HEK293 (cell line): ENCODE measurements at regions not wholly inside any gene's neighbourhood (a gene's known extent, or its start where the extent isn't known, plus 50 kb on each side); places are given as distances from the start of the nearest gene placed in this dataset.

Source experiments
- AEBP2 ChIP-seq: fragments of 450-650 bp; formaldehyde crosslinking; IDR thresholded peaks from 2 replicates; pipeline ENCODE4 v1.5.1; 2016; ENCODE audit warnings: missing biosample characterization, missing genetic modification characterization, borderline replicate concordance
- BCL6B ChIP-seq: fragments of 450-650 bp; formaldehyde crosslinking; IDR thresholded peaks from 2 replicates; pipeline ENCODE4 v1.5.1; 2017; ENCODE audit warnings: missing biosample characterization, missing genetic modification characterization
- CTCF ChIP-seq: fragments of 450-650 bp; formaldehyde crosslinking; IDR thresholded peaks from 2 replicates; pipeline ENCODE4 v1.5.1; 2016; ENCODE audit warnings: missing biosample characterization, missing genetic modification characterization
- HOXA7 ChIP-seq: sonication (generic); formaldehyde crosslinking; IDR thresholded peaks from 2 replicates; pipeline ENCODE4 v1.8.1; 2022; ENCODE audit warnings: missing genetic modification reagents, borderline replicate concordance
- HOXD13 ChIP-seq: sonication (generic); formaldehyde crosslinking; IDR thresholded peaks from 2 replicates; pipeline ENCODE4 v1.8.0; 2022; ENCODE audit warnings: missing genetic modification reagents, borderline replicate concordance
- KLF10 ChIP-seq: fragments of 450-650 bp; IDR thresholded peaks from 2 replicates; pipeline ENCODE4 v1.5.1; 2018; ENCODE audit warnings: missing biosample characterization, mild to moderate bottlenecking, missing genetic modification characterization
- PATZ1 ChIP-seq: fragments of 450-650 bp; formaldehyde crosslinking; IDR thresholded peaks from 2 replicates; pipeline ENCODE4 v1.5.1; 2016; ENCODE audit warnings: missing biosample characterization, missing genetic modification characterization
- PBX3 ChIP-seq: sonication (generic); formaldehyde crosslinking; IDR thresholded peaks from 2 replicates; pipeline ENCODE4 v1.8.1; 2022; ENCODE audit warnings: mild to moderate bottlenecking, moderate library complexity, missing genetic modification reagents
- REPIN1 ChIP-seq: fragments of 450-650 bp; formaldehyde crosslinking; IDR thresholded peaks from 2 replicates; pipeline ENCODE4 v1.5.1; 2017; ENCODE audit warnings: missing biosample characterization, missing genetic modification characterization, low read depth
- SCRT1 ChIP-seq: fragments of 450-650 bp; formaldehyde crosslinking; IDR thresholded peaks from 2 replicates; pipeline ENCODE4 v1.5.1; 2016; ENCODE audit warnings: missing biosample characterization, missing genetic modification characterization, borderline replicate concordance
- TCF7L2 ChIP-seq: IDR thresholded peaks from 2 replicates; pipeline ENCODE4 v1.6.1; 2011; ENCODE audit warnings: low read depth, mild to moderate bottlenecking, inconsistent platforms, low read length, moderate library complexity, borderline replicate concordance
- TSHZ1 ChIP-seq: fragments of 450-650 bp; formaldehyde crosslinking; IDR thresholded peaks from 2 replicates; pipeline ENCODE4 v1.5.1; 2016; ENCODE audit warnings: missing biosample characterization, missing genetic modification characterization, borderline replicate concordance
- WT1 ChIP-seq: fragments of 450-650 bp; formaldehyde crosslinking; IDR thresholded peaks from 2 replicates; pipeline ENCODE4 v1.5.1; 2016; ENCODE audit warnings: missing biosample characterization, missing genetic modification characterization
- YY2 ChIP-seq: fragments of 450-650 bp; formaldehyde crosslinking; IDR thresholded peaks from 2 replicates; pipeline ENCODE4 v1.5.1; 2016; ENCODE audit warnings: missing biosample characterization, missing genetic modification characterization
- ZBTB8A ChIP-seq: fragments of 450-650 bp; formaldehyde crosslinking; IDR thresholded peaks from 2 replicates; pipeline ENCODE4 v1.5.1; 2016; ENCODE audit warnings: missing biosample characterization, missing genetic modification characterization
- ZFP69B ChIP-seq: fragments of 450-650 bp; formaldehyde crosslinking; IDR thresholded peaks from 2 replicates; pipeline ENCODE4 v1.5.1; 2016; ENCODE audit warnings: missing biosample characterization, missing genetic modification characterization
- ZIC2 ChIP-seq: fragments of 450-650 bp; formaldehyde crosslinking; IDR thresholded peaks from 2 replicates; pipeline ENCODE4 v1.5.1; 2016; ENCODE audit warnings: missing biosample characterization, missing genetic modification characterization
- ZNF174 ChIP-seq: fragments of 450-650 bp; formaldehyde crosslinking; IDR thresholded peaks from 2 replicates; pipeline ENCODE4 v1.5.0; 2017; ENCODE audit warnings: missing biosample characterization, mild to moderate bottlenecking, missing genetic modification characterization
- ZNF184 ChIP-seq: fragments of 450-650 bp; IDR thresholded peaks from 2 replicates; pipeline ENCODE4 v1.5.1; 2018; ENCODE audit warnings: missing biosample characterization, mild to moderate bottlenecking, missing genetic modification characterization
- ZNF239 ChIP-seq: fragments of 450-650 bp; formaldehyde crosslinking; IDR thresholded peaks from 2 replicates; pipeline ENCODE4 v1.5.1; 2016; ENCODE audit warnings: missing biosample characterization, missing genetic modification characterization
- ZNF266 ChIP-seq: fragments of 450-650 bp; formaldehyde crosslinking; IDR thresholded peaks from 2 replicates; pipeline ENCODE4 v1.5.1; 2016; ENCODE audit warnings: missing biosample characterization, missing genetic modification characterization, low read depth
- ZNF37A ChIP-seq: fragments of 450-650 bp; IDR thresholded peaks from 2 replicates; pipeline ENCODE4 v1.5.1; 2018; ENCODE audit warnings: missing biosample characterization, missing genetic modification characterization
- ZNF513 ChIP-seq: fragments of 450-650 bp; IDR thresholded peaks from 2 replicates; pipeline ENCODE4 v1.5.1; 2018; ENCODE audit warnings: missing biosample characterization, missing genetic modification characterization
- ZNF580 ChIP-seq: fragments of 450-650 bp; formaldehyde crosslinking; IDR thresholded peaks from 2 replicates; pipeline ENCODE4 v1.5.1; 2016; ENCODE audit warnings: missing biosample characterization, missing genetic modification characterization
- ZNF596 ChIP-seq: fragments of 450-650 bp; IDR thresholded peaks from 2 replicates; pipeline ENCODE4 v1.5.0; 2018; ENCODE audit warnings: missing biosample characterization, mild to moderate bottlenecking, missing genetic modification characterization, moderate library complexity
- ZNF843 ChIP-seq: fragments of 450-650 bp; formaldehyde crosslinking; IDR thresholded peaks from 2 replicates; pipeline ENCODE4 v1.5.1; 2016; ENCODE audit warnings: missing biosample characterization, missing genetic modification characterization

GRCh38 chr15:68875377-68876116 lies 54.8 kb upstream of the SPESP1 start (continued):
- TF ChIP-seq TSHZ1 (no peak; the same call in 1 of the 2 replicates), ZNF37A (tag by site-specific recombination) (no peak), CTCF (tag by site-specific recombination) (peak; percentile 98), ZNF596 (tag by site-specific recombination) (no peak), ZNF184 (no peak), ZNF174 (no peak), ZNF513 (no peak), PBX3 (no peak), ZFP69B (tag by site-specific recombination) (peak; percentile 80), BCL6B (tag by site-specific recombination) (no peak), WT1 (no peak; the same call in 1 of the 2 replicates), HOXD13 (CRISPR knock-in tag) (no peak), PATZ1 (tag by site-specific recombination) (peak; percentile 71; the same call in 1 of the 2 replicates), YY2 (no peak), ZIC2 (tag by site-specific recombination) (peak; percentile 78), SCRT1 (tag by site-specific recombination) (0 out of 2 replicates have a peak, but pooled peaks have one; percentile 9), ZNF843 (tag by site-specific recombination) (peak; percentile 19; the same call in 1 of the 2 replicates), REPIN1 (tag by site-specific recombination) (no peak), KLF10 (tag by site-specific recombination) (no peak), AEBP2 (tag by site-specific recombination) (no peak), ZBTB8A (peak; percentile 32), ZNF266 (no peak), ZNF580 (tag by site-specific recombination) (0 out of 2 replicates have a peak, but pooled peaks have one; percentile 19), TCF7L2 (no peak), ZNF239 (tag by site-specific recombination) (no peak), HOXA7 (CRISPR knock-in tag) (no peak)
